HG03460 (cell line): ENCODE measurements at regions not wholly inside any gene's neighbourhood (a gene's known extent, or its start where the extent isn't known, plus 50 kb on each side); places are given as distances from the start of the nearest gene placed in this dataset.
"Not testable (repeated sequence)": the region's sequence is repeated elsewhere in the genome, so short reads cannot be mapped to it uniquely, and the experiment has no call there.

Source experiments
- ATAC-seq: cut with Tn5 transposase; IDR thresholded peaks from one replicate; pipeline ENCODE4 v1.9.1; 2021; ENCODE audit not compliant: unreplicated experiment

DNA sequence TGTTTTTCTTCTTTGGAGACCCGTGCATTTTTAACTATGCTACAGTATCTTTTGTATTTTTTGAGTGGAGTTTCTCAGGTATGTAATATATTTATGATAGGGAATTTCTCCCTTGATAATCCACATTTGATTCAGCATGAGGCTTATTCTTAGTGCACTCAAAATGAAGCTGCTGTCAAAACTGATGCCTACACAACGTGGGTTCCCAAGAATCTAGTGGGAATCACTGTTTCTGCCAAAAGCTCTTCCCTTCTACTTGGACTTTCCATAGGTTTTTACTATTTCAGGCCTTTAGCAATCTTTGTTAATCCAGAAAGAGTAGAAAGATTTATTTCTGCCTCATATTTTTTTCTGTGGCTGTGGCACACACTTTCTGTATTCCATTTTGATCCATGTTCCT lies 1003.7 kb downstream of the SLITRK5 start:
- no peak for ATAC-seq

DNA sequence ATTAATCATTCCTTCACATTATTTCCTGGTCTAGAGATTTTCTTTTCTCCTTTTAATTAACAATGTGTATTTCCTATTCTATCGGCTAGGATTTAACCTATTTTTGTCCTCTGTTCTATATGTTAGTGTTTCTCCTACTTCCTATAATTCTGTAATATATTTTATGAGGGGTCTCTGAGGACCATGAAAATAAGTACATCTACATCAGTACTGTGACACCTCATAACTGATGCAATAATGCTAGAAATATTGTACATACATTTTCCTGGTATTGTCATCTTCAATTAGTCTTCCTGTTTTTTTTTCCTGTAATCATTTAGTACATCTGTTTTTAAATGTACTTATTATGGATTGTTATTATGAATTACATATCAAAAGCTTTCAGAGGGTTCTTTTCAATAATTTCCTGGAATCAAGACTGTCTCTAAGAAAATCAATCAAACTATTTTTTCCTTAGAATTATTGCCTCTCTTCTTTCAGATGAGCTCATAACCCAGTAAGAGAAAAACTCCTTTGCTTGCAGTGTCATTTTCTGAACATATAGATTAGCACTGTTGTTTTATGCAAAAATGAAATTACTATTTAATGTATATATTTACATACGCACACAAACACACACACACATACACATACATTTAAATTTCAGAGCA lies 1004.3 kb downstream of the SLITRK5 start:
- no peak for ATAC-seq

DNA sequence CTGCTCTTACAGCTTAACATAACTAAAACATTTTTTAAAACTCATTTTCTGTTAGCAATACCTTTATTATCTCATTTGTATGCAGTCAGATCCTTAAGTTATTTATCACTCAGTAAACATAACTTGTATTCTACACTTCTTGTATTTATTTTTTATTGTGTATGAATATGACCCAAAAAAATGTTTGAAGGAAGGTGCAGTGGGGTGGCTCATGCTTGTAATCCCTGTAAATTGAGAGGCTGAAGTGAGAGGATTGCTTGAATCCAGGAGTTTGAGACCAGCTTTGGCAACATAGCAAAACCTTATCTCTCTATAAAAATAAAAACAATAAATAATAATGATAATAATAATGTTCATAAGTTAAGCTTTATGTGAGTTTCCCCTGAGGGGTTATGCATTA lies 1004.8 kb downstream of the SLITRK5 start:
- ATAC-seq: no peak

DNA sequence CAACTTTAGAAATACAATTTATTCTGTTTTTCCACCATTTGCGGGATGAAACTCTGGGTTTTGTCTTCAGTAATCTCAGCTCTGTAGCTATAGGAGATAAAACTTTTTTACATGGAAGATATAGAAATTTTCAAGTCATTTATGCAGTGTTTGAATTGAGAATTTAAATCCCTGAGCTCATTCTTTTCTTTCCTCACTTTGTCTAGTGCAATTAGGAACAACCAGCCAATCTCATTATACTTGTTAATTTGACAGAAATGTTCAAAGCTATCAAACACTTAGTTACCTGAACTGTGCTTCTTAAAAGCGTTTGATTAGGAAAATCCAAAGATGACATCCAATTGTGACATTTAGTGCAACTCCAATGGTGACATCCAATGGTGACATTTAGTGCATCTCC lies 1014.3 kb downstream of the SLITRK5 start:
- no peak for ATAC-seq

DNA sequence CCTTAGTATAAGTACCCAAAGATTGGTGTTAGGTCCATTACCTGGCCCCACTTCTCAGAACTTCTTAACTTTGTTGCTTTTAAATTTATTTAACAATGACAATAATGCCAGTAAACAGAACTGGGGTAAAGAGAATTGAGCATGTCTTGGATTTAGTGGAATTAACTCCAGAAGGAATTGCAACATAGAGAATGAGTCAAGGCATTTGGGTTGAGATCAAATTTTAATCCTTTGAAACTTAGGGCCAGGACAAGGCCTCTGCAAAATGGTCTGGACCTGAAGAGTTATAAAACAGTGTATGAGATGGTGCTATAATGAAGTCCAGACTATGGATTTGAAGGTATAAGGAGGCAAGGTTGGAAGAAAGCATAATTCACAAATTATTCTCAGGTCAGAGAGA lies 1030.4 kb downstream of the SLITRK5 start:
- no peak for ATAC-seq

DNA sequence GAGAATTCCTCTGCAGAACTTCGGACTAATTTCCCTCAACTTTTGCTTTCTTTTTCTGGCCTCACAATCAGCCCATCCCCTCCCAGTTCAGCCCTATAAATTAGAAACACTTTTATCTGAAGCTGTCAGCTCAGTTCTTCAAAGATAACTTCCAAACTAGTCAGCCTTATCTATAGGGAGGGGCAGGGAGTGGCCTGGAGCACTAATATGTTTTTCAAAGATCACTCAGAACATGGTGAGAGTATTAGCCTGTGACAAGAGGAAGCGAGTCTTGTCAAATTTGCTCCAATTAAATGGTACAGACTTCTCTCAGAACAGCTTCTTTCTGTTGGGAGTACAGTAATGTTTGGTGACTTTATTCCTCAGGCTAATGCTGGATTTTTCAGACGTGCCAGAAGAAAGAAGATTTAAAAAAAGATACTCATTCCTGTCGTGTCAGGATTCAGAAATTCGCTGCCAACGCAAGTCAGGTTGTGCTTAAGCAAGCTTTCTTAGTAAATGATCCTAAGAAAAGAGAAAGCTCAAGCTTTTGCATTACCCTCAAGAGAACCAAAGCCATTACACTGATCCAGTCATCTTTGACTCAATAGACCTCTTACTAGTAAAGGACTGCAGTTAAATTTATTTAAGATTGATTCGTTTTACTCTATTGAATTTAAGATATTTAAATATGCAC lies 1033.6 kb downstream of the SLITRK5 start:
- ATAC-seq: no peak

DNA sequence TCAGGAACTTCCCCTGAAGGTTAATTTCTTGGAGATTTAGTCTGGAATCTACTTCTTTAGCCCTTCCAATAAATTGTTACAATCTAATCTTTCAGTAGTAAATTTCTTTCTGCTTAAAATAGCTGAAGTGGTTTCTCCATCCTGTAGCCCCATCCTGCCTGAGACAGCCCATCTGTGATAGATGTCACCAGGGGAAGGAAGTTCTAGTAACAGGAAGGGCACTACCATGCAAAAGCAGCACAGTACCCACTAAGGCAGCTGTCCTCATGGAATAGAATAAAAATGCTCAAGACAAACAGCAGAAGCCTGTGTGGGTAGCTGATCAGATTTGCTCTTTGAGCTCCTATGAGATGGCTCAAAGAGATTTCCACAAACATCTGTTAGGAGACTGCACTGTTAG lies 1036.5 kb downstream of the SLITRK5 start:
- no peak for ATAC-seq

DNA sequence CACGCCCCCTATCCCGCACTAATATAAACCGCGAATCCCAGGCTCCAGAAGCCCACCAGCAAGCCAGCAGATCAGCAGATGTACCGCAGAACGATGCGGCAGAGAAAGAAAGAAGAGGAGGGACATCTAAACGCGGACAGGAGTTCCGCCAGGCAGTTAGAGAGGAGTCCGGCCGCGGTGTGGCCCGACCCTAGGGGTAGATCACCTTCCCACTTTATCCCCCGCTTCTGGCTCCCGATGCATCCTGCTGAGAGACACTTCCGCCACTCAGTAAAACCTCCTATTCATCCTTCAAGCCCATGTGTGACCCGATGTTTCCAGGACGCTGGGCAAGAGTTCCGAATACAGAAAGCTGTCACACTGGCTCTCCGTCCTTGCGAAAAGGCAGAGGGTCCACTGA lies 1046.8 kb downstream of the SLITRK5 start:
- ATAC-seq: no peak

DNA sequence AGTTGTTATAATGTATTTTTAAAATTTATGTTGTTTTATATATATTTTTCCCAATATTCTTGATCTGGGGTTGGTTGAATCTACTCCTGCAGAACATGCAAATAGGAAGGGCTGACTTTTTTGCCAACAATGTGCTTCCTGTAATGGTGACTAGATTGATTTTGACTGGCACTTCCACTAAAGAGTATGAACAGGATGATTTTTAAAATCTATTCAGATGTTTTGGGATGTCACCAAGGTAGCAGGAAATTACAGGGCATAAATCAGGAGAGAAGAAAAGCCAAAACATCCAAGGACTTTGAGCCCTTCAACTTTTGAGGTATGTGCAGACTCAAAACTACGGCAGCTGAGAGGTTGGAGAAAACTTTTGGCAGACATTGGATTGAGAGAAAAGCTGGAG lies 1047.6 kb downstream of the SLITRK5 start:
- no peak for ATAC-seq

DNA sequence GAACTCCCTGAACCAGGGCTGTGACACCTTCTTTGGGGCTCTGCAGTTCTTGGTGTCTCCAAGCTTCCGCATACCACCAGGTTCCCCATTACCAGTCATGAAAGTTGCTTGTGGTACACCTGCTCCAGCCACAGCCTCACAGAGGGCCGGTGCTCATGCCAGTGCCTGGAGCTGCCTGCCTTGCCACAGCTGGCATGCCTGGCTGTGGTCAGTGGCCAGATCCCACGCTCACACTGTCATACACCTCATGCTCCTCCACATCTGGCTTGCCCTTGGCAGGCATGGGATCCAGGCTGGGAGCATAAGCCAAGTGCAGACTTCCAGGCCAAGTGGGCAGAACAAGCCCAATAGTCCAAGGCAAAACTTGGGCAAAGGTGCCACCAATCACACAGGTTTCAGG lies 1054.9 kb downstream of the SLITRK5 start:
- no peak for ATAC-seq

DNA sequence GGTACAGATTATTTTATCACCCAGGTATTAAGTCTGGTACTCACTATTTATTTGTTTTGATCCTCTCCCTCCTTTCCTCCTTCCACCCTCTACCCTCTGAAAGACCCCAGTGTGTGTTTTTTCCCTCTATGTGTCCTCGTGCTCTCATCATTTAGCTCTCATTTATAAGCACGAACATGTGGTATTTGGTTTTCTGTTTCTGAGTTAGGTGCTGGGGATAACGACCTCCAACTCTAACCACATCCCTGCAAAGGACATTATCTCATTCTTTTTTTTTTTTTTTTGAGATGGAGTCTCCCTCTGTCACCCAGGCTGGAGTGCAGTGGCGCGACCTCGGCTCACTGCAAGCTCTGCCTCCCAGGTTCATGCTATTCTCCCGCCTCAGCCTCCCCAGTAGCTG lies 1056.1 kb downstream of the SLITRK5 start:
- not testable (repeated sequence) for ATAC-seq

DNA sequence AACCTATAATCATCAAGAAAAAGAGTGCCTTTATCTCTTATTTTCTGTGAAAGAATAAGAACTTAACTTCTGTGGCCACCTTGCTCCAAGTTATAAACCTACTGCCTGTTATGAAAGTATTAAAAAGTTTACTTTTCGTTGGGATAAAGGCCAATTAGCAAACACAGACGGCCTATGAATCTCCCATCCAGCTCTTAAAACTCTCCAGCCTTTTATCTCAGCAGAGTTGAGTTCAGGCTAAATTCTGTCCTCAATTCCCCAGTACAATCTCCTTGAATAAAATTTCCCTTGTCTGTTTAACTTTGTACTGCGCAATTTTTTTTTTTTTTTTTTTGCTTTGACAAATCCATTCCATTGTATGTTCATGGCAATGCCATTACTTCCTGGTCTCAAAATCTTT lies 1058.4 kb downstream of the SLITRK5 start:
- ATAC-seq: no peak

DNA sequence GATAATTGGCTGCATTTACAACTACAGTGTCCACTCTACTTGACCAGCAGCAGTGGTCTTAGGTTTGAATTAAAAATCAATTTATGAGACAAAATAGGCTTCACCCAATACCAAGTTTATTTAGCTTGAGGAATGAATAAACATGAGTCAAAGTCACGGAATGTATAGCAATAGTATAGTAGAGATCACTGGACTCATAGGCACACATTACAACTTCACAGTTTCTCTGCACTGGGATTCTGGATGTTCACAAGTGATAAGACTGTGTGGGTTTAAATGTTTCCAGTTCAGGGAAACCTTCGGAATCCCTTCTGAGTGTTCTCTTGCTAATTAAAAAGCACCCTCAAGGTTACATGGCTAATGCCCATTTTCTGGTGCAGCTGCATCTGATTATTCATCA lies 1064.9 kb downstream of the SLITRK5 start:
- no peak for ATAC-seq

DNA sequence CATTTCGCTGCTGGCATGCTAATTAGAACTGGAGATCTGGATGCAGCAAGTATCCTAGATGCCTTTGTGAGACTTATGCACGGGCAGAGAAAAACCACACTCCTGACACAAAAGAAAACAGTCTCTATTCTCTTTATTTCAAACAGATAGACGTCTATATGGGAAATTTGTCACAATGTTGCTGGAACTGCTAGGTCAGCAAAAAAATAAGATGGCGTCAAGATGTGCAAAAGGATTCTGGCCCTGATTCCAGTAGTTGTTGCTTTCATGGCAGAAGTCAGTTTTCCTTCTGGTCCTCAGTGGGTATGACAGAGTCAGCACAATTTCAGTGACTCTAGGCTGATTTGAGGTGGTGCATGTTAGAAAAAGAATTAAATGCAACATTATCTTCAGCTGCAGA lies 1068.0 kb downstream of the SLITRK5 start:
- no peak for ATAC-seq

DNA sequence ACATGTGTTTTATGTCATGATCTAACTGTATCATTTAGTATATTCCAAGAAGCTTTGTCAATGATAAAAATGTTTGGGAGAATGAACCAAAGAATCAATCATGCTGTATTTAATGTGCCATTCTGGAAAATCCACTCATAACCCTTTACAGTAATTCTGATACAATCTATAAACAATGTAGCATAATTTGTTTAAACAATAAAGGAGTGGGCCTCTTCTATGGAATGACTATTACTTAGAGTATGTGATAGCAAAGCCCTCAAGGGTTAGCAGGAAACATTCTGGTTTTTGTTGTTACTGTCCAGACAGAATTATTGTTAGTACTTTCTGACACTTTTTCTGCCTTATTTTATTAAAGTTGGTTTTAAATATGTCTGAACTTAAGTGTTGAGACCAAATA lies 1073.1 kb downstream of the SLITRK5 start:
- no peak for ATAC-seq

DNA sequence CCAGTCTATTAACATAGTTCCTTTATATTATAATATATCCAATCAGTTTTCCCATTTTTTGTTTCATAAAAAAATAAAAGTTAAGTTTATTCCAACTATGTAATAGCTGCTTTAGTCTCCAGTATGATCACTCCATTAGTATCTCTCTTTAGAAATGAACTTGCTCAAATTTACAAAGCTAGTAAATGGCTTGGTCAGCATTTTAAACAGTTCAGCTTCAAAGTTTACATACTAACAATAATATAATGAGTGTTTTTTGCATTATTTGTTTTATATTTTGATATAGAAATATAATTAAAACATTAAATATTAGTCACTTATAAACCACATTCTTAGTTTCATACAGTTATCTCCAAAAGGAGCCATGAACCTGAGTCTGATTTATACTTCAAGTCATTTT lies 1073.8 kb downstream of the SLITRK5 start:
- ATAC-seq: no peak

DNA sequence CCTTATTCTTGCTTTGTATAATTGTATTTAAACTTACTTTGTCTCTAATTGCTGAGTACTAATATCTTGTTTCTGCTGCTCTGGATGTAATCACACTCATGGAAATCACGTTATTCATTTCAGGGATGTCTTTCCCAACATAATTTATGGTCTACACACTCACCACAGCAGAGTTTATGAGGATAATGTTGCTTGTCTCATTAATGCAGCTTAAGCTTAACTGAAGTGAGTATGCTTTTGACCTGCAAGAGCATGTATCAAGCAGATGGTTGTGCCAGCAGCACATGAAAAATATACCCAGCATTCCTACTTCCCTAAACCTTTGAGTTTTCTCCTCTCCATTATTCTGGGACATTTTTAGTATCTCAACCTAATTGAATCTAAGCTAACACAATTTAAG lies 1080.9 kb downstream of the SLITRK5 start:
- no peak for ATAC-seq

DNA sequence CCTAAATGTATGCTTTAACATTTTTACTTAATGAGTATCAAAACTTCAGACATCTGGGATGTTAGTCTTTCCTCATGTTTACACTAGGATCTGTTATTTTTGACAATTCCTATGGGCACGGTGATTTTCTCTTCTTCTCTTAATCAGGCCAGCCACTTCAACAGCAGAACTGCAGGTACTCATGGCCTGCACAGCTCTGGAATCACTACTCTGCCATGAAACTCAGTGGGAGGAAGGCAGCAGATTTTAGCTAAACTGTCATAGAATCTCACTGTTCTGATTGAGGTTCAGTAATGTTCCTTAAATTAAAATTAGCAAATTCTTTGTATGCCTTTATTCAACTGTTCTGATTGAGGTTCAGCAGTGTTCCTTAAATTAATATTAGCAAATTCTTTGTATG lies 1083.0 kb downstream of the SLITRK5 start:
- ATAC-seq: no peak

DNA sequence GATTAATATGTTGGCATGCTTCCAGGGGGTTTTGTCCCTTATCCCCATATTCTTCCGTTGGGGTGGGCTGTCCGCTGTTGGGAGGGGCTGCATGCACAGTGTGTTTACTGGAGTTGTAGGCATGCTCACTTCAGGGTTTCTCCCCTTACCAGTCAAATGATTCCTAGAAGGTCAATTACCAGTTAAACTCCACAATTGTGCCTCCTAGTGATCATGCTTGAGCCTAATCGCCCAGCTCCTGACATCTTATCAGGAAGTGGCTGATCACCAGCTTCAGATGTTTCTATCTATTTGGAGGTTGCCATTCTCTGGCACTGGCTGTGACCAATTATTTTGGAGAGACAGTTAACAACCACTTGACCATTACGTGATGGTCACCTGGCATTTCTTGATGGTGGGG lies 1090.0 kb downstream of the SLITRK5 start:
- no peak for ATAC-seq

DNA sequence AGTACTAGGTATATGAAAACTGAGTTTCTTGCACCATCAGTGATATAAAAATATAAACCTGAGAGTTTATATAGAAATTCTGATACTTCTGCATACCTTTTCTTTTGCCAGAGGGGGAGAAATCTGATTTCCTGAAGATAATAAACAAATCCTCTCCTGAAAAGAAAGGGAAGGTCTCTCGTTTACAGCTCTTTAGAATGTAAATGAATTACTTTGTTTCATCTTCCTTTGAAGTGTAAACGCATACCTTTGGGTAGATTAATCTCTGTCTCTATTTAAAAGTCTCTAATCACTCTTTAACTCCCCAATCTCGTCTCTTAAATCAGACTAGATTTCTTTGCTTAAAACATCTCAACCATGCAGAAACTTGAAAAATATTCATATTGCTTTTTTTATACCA lies 1092.9 kb downstream of the SLITRK5 start:
- no peak for ATAC-seq

DNA sequence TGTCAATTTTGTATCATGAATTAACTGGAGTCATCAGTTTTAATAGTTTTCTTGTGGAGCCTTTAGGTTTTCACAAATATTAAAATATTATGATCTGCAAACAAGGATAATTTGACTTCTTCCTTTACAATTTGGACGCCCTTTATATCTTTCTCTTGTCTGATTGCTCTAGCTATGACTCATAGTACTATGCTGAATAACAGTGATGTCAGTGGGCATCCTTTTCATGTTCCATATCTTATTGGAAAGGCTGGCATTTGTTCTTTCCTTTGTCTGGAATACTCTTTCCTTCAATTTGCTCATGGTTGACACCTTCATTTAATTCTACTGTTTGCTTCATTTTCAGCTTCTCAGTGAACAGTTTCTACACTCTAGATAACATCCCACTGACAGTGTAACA lies 1129.3 kb downstream of the SLITRK5 start:
- no peak for ATAC-seq

DNA sequence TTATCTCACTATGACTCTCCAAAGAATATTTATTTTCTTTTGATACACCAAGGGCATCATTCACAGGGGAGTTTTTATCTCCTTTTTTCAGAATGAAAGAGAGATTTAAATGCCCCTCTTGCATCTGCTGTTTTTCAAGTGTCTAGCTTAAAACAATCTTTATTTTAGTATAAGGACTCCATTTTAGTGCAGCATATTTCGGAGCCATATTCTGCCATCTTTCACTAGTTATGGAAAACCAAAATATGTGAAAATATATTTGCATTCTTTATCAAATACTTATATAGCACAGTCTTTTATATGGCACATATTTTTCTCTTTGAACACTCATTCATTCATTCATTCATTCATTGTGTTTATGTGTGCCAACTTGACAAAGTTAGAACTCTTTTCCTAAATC lies 1130.2 kb downstream of the SLITRK5 start:
- ATAC-seq: no peak

DNA sequence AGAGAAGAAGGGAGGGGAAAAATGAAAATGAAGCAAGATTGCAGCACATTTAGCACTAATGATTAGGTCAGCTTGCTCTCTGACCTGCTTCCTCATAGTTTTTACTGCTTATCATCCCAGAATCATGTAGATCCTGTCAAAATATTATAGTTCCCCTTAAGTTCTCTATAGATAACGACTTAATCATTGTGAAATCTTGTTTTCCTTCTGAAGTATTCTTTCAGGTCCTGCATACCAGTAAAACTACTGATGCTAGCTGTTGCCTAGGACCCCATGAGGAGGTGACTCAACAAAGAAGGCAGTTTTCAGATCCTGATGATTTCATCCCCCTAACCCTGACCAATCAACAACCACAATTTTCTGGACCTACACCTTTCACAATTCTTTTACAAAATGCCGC lies 1131.7 kb downstream of the SLITRK5 start:
- no peak for ATAC-seq
